ENCODE measurements at regions not wholly inside any gene's neighbourhood (a gene's known extent, or its start where the extent isn't known, plus 50 kb on each side); places are given as distances from the start of the nearest gene placed in this dataset.

DNA sequence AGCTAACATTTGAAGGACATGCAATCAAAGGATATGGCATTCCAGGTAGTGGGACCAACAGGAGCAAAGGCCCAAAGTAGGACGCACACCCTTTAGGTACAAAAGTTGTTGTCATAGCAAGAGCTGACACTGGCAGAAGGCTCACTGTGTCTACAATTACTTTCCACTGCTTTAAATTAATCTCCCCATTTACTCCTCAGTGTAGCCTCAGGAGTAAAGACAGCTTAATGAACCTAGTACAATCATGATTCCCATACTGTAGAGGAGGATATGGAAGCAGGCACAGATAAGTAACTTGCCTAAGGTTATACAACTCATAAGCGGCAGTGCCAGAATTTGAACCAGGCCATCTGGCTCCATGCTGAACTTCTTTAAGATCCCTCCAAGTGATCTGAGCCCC is 212.9 kb upstream of the SFSWAP start:
- TF ChIP-seq POLR2A (IDR thresholded peaks at IDR 0.05) (no peak), CTCF (IDR thresholded peaks at IDR 0.05) (no peak)
- Histone ChIP-seq H3K4me1 (replicated peaks in 1 of 2) (no peaks in the 10 kb centered on the region), H3K4me3 (no peak overlapping the region), H3K27ac (no peak overlapping the region), H3K27me3 (no peaks in the 10 kb centered on the region), H3K9me3 (replicated peaks in 1 of 3) (no peaks in the 10 kb centered on the region), H3K36me3 (replicated peaks in 1 of 2) (no peaks in the 10 kb centered on the region)
- intact Hi-C loops (cut with DNase I), result no loop called here
- no peak for DNase-seq
- 78 to 100% (median 84%) methylated on average over 2 of the region's 2 CpGs for WGBS, 4 donors

- Histone ChIP-seq H3K4me3 (no peak overlapping the region), H3K4me1 (replicated peaks in 1 of 2) (no peaks in the 10 kb centered on the region), H3K9me3 (replicated peaks in 1 of 3) (no peaks in the 10 kb centered on the region), H3K27me3 (no peaks in the 10 kb centered on the region), H3K36me3 (replicated peaks in 1 of 2) (no peaks in the 10 kb centered on the region), H3K27ac (no peak overlapping the region)
- TF ChIP-seq POLR2A (IDR thresholded peaks at IDR 0.05), result no peak
- TF ChIP-seq CTCF (IDR thresholded peaks at IDR 0.05), result no peak
- DNase-seq, result no peak
- intact Hi-C loops (cut with DNase I), result no loop called here
- WGBS, 4 donors, result 71 to 100% (median 80%) methylated on average over 1 of the region's 1 CpG
Measured at GRCh38 chr12:131499160-131499863, 211.6 kb upstream of the SFSWAP start.

GRCh38 chr12:131499864-131500190 is 211.1 kb upstream of the SFSWAP start:
- Histone ChIP-seq H3K9me3 (replicated peaks in 1 of 3) (no peaks in the 10 kb centered on the region), H3K4me3 (no peak overlapping the region), H3K36me3 (replicated peaks in 1 of 2) (no peaks in the 10 kb centered on the region), H3K4me1 (replicated peaks in 1 of 2) (no peaks in the 10 kb centered on the region), H3K27ac (no peak overlapping the region), H3K27me3 (no peaks in the 10 kb centered on the region)
- no peak for TF ChIP-seq CTCF (IDR thresholded peaks at IDR 0.05)
- WGBS, 4 donors, result 30 to 59% (median 45%) methylated on average over 1 of the region's 1 CpG
- intact Hi-C loops (cut with DNase I), result no loop called here
- no peak for DNase-seq

GRCh38 chr12:131500564-131500963 is 210.3 kb upstream of the SFSWAP start:
- H3K9me3 ChIP-seq (replicated peaks in 1 of 3), result no peaks in the 10 kb centered on the region
- H3K4me3 ChIP-seq, result no peak overlapping the region
- TF ChIP-seq CTCF (IDR thresholded peaks at IDR 0.05), result no peak
- no peak for TF ChIP-seq POLR2A (IDR thresholded peaks at IDR 0.05)
- H3K36me3 ChIP-seq (replicated peaks in 1 of 2), result no peaks in the 10 kb centered on the region
- H3K4me1 ChIP-seq (replicated peaks in 1 of 2), result no peaks in the 10 kb centered on the region
- no peaks in the 10 kb centered on the region for H3K27me3 ChIP-seq
- WGBS, 4 donors, result 74 to 82% (median 78%) methylated on average over 10 of the region's 10 CpGs
- no peak overlapping the region for H3K27ac ChIP-seq
- intact Hi-C loops (cut with DNase I), result no loop called here
- peak in 1 of 7 donors; percentile 45 for DNase-seq

Data from adrenal gland (tissue), 9 donors.